GM21786 (cell line): ENCODE measurements at regions not wholly inside any gene's neighbourhood (a gene's known extent, or its start where the extent isn't known, plus 50 kb on each side); places are given as distances from the start of the nearest gene placed in this dataset.
"Not testable (repeated sequence)": the region's sequence is repeated elsewhere in the genome, so short reads cannot be mapped to it uniquely, and the experiment has no call there.

Source experiments
- ATAC-seq: cut with Tn5 transposase; IDR thresholded peaks from one replicate; pipeline ENCODE4 v1.9.1; 2021; ENCODE audit not compliant: unreplicated experiment

DNA sequence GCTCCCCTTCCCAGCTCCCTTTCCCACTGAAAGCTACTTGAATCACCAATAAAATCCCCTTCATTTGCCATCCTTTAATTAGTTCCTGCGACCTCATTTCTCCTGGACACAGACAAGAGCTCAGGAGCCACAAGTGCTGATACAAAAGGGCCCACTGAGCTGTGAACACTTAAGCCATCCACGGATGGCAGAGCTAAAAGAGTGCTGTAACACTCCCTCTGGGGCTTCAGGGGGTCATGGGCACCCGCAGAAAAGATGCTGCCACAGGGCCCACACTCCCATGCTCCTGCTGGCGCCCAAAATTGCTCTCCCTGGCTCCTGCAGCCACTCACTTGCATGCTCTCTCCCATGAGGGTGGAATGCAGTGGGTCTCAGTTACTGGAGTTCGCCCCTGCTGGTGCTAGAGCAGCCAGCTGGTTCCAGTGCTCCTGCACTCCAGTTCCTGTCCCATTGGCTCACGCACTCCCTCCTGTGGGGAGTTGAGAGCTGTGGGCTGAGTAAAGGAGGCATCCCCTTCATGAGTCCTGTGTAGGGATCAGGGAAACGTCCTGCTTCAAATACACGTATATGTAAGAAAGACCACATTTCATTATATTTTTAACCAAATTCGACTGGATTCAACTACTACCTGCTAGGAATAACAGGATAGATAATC, 1291.0 kb downstream of the ARAP2 start:
- ATAC-seq = no peak

GRCh38 chr4:34964613-34965012, 1279.7 kb downstream of the ARAP2 start:
- no peak for ATAC-seq

DNA sequence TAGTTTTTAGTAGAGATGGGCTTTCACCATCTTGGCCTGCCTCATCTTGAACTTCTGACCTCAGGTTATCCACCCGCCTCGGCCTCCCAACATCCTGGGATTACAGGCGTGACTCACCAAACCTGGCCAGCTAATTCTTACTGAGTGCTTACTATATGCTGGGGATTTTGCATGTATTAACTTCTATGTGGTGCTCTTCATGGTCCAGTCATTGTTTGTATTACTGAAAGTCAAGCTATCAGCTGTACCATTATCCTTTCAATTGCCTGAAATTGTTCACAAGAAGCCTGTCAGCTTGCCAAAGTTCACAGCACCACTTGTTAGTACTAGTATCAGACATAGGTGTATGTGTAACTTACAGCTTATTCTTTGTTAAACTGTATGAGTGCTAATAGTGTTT, 1272.1 kb downstream of the ARAP2 start:
- ATAC-seq = no peak

DNA sequence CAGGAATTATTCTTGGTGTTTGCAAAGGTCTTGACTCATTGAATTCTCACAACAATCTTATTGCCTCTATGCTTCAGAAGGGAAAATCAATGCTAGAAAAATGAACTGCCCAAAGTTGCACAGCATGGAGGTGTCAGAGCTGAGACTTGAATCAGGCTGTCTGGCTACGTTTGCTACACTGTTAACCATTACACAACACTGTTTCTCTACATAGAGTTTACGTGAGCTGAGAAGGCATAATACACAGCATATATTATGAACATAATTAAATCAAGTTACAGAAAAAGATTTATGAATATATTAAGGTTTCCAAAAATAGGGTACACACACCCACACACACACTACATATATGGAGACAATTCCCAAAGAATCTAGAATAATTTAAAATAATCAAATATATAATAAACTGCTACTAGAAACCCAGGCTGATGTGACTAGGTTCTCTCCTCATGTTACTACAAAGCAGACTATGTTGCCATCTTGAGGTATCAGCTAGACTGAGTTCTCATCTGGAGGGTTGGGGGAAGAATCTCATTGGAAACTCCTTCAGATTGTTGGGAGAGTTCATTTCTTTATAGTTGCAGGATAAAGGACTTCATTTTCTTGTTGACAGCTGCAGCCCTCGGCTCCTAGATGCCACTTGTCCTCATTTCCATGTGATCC, 1270.5 kb downstream of the ARAP2 start:
- ATAC-seq = no peak

GRCh38 chr4:34974313-34974680, 1270.0 kb downstream of the ARAP2 start:
- ATAC-seq = no peak

DNA sequence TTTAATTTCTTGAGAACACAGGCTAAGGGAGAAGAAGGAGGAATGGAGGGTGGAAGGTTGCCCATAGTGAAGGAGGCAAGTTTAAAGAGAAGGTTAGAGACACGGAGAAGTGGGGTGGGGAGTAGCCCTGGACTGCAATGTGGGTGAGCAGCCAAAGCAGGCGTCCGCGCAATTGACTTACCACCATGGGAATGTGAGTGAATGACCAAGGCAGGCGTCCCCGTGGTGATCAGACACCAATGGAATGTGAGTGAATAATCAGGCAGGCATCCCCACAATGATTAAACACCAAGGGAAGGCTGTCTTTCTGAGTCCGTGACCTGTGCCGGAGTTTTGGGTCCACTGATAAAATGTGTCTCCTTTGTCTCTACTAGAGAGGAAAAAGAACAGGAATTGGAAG, 1223.1 kb downstream of the ARAP2 start:
- not testable (repeated sequence) for ATAC-seq

GRCh38 chr4:35025152-35025834, 1219.0 kb downstream of the ARAP2 start:
- no peak for ATAC-seq

- ATAC-seq = no peak
Observed at GRCh38 chr4:35038079-35038805, 1206.1 kb downstream of the ARAP2 start.

DNA sequence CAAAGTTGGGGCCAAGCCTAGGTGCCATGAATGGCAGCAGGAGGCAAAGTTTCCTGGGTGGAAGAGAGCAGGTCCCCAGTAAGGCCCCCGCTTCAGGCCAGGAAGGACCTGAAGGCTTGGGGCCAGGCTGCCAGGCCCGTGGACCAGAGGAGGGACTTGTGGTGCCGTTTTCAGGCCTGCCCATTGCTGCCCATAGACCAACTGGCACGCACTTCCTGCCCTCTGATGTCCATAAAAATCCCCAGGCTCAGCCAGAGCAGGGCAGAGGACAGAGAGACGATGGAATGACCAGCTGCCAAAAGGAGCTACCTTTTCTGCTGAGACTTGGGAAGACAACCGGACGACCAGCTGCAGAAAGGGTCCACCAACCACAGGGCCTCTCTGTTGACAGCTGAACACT, 1205.5 kb downstream of the ARAP2 start:
- ATAC-seq = no peak

- ATAC-seq = no peak
Observed at GRCh38 chr4:35052546-35052945, 1191.8 kb downstream of the ARAP2 start.

DNA sequence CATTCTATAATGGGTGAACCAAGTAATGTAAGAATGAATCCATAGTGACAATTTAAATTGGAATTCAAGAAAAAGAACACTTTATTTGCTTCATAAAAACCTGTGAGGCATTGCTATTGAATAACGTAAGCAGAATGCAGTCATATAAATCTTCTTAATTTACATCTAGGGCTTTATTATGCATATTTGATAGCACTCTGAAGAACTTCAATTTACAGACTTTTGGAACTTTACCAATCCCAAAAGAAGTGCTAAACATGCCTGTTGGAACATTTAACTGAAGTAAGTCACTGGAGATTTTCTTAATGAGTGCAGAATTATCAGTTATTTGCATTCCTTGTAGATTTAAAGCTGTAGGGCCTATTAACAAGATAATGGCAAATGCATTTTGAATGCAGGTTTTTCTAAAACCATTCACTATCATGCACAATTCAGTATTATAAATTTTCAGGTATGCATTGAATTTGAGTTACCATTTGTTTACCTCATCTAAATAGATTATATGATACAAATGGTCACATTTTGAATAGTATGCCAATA, 1181.2 kb downstream of the ARAP2 start:
- no peak for ATAC-seq

DNA sequence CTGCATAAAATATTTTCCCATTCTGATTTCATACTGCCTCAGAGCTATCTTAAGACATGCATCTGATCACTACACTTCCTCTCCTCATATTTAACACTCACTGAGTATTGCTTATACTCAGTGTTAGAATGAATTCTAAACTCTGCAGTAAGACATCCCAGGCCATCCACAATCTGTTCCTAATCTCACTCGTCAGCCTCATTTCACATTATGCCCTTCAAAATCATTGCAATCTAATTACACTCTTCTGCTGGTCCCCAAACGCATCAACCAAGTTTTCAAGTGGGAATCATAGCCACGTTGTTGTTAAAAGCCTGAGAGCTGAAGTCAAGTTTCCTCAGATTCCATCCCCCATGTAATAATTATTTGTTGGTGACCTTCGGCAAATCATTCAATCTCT, 1177.9 kb downstream of the ARAP2 start:
- no peak for ATAC-seq

DNA sequence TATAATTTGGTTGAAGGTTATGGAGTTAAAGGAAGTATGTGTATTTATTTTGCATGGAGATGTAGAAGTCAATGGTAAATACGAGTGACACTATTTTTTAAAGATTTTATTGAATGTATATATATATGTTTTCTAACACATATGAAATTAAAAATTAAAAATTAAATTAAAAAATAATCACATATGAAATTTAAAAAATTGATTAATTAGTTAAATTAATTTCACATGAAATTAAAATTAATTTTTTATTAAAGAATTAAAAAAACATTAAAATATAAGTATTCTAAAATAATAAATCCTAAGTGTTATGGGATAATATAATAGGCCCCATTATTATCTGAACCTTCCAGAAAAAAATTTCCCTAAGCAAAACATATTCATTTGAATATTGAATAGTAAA, 1163.5 kb downstream of the ARAP2 start:
- no peak for ATAC-seq

- no peak for ATAC-seq
Observed at GRCh38 chr4:35087218-35087617, 1157.1 kb downstream of the ARAP2 start.

DNA sequence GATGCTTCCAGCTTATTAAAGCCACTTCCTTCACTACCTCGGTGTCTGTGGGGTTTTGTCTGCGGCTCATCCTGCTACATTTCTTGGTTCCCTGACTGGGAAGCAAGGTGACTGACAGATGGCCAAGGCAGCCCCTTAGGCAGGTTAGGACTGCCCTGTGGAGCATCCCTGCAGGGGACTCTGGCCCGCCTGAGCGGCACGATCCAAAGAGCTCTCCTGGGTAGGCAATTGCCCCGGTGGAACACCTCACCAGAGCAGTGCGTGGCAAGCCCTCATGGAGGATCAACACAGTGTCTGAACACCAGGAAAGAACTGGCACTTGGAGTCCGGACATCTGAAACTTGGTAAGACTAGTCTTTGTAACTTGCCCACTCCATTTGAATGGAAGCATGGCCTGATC, 1143.4 kb downstream of the ARAP2 start:
- ATAC-seq = no peak

DNA sequence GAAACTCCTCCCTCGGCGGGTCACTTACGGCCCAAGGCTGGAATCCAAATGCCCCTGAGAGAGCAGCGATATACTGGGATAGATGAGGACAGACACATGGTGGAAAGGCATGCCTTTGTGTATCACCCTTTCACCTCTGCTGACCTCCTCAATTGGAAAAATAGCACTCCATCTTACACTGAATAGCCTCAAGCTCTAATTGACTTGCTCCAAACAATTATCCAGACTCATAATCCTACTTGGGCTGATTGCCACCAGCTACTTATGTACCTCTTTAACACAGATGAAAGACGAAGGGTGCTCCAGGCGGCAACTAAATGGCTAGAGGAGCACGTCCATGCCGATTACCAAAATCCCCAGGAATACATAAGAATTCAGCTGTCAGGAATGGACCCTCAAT, 1142.2 kb downstream of the ARAP2 start:
- no peak for ATAC-seq

DNA sequence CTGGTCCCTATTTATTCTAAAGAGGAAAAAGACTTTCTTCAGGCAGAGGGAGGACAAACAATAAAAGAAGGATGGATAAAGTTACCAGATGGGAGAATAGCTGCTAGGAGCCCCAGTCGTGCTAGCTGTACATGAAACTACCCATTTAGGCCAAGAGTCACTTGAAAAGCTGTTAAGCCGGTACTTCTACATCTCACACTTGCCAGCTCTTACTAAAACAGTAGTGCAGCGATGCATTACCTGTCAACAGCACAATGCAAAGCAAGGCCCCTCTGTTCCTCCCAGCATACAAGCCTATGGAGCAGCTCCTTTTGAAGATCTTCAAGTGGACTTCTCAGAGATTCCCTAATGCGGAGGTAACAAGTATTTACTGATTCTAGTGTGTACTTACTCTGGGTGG, 1138.8 kb downstream of the ARAP2 start:
- no peak for ATAC-seq

DNA sequence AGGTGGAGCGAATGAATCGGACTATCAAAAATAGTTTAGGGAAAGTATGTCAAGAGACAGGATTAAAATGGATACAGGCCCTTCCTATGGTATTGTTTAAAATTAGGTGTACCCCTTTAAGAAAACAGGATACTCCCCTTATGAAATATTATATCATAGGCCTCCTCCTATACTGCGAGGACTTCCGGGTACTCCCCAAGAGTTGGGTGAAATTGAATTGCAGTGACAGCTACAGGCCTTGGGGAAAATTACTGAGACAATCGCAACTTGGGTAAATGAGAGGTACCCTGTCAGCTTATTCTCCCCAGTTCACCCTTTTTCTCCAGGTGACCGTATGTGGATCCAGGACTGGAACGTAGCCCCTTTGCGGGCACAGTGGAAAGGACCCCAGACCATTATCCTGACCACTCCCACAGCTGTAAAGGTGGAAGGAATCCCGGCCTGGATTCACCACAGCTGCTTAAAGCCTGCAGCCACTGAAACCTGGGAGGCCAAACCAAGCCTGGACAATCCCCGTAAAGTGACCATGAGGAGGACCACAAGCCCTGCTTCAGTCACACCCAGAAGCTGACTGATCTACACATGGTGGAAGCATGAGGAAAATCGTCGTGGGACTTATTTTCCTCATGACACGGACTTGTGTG, 1138.1 kb downstream of the ARAP2 start:
- ATAC-seq = no peak

DNA sequence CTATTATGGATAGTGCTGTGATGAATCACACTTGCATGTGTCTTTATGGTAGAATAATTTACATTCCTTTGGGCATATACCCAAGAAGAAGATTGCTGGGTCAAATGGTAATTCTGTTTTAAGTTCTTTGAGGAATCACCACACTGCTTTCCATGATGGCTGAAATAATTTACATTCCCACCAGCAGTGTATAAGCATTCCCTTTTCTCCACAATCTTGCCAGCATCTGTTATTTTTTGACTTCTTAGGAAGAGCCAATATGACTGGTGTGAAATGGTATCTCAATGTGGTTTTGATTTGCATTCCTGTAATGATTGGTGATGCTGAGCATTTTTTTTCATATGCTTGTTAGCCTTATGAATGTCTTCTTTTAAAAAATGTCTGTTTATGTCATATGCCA, 1120.2 kb downstream of the ARAP2 start:
- no peak for ATAC-seq

- ATAC-seq = no peak
Observed at GRCh38 chr4:35125995-35126712, 1118.2 kb downstream of the ARAP2 start.
